PC-9 (cell line): ENCODE measurements at regions not wholly inside any gene's neighbourhood (a gene's known extent, or its start where the extent isn't known, plus 50 kb on each side); places are given as distances from the start of the nearest gene placed in this dataset.

Experiments
- BruUV-seq: library from RNA; stranded (reverse); fragments of 400-500 nt; replicated peaks from 2 replicates; lab custom pipeline; 2021; lab: Mats Ljungman, UMichigan
- CTCF ChIA-PET: fragments of 300-600 bp; sonication (Branson Sonifier 250); formaldehyde crosslinking; loops from one replicate; lab custom pipeline; 2022; ENCODE audit warnings: antibody characterized with exemption; lab: Charles Lee
- POLR2A ChIA-PET: fragments of 300-600 bp; sonication (Branson Sonifier 250); formaldehyde crosslinking; loops from one replicate; lab custom pipeline; 2022; ENCODE audit warnings: antibody characterized with exemption; ENCODE audit not compliant: unreplicated experiment; lab: Charles Lee
- DNase-seq, 2 experiments: peaks; one replicate each; pipeline versions ENCODE4 v3.0.0 to v3.0.0-alpha.2; 2015 to 2022; ENCODE audit warnings: mixed read lengths in 1 of 2
- H2AFZ ChIP-seq: fragments of 200-600 bp; sonication (generic); 2 replicates; pipeline ENCODE4 v1.8.1; 2017; ENCODE audit warnings: antibody characterized with exemption
- H3F3A ChIP-seq: fragments of 200-600 bp; sonication (generic); 2 replicates; pipeline ENCODE4 v1.8.1; 2017; ENCODE audit warnings: antibody characterized with exemption, mild to moderate bottlenecking, low read depth; ENCODE audit not compliant: insufficient read depth
- H3K27ac ChIP-seq: fragments of 200-600 bp; sonication (generic); 2 replicates; pipeline ENCODE4 v1.6.1; 2016; ENCODE audit warnings: mixed run types
- H3K27me3 ChIP-seq: fragments of 200-600 bp; sonication (generic); 2 replicates; pipeline ENCODE4 v1.6.1; 2016; ENCODE audit warnings: low read depth, mixed run types; ENCODE audit not compliant: insufficient read depth
- H3K36me3 ChIP-seq: fragments of 200-600 bp; sonication (generic); 2 replicates; pipeline ENCODE4 v1.6.1; 2016; ENCODE audit warnings: low read depth, mixed run types
- H3K4me1 ChIP-seq: fragments of 200-600 bp; sonication (generic); replicated peaks from 2 replicates; pipeline ENCODE4 v1.6.1; 2016; ENCODE audit warnings: mixed run types; ENCODE audit not compliant: insufficient read depth
- H3K4me2 ChIP-seq: fragments of 200-600 bp; sonication (generic); 2 replicates; pipeline ENCODE4 v1.6.1; 2017; ENCODE audit warnings: mixed run types
- H3K4me3 ChIP-seq: fragments of 200-600 bp; sonication (generic); 2 replicates; pipeline ENCODE4 v1.6.1; 2016; ENCODE audit warnings: mixed run types
- H3K79me2 ChIP-seq: fragments of 200-600 bp; sonication (generic); 2 replicates; pipeline ENCODE4 v1.6.1; 2017; ENCODE audit warnings: low read depth, mixed run types
- H3K9me2 ChIP-seq: fragments of 200-600 bp; sonication (generic); 2 replicates; pipeline ENCODE4 v1.8.1; 2017; ENCODE audit warnings: mild to moderate bottlenecking; ENCODE audit not compliant: insufficient read depth
- H3K9me3 ChIP-seq: fragments of 200-600 bp; sonication (generic); 2 replicates; pipeline ENCODE4 v1.8.1; 2016; ENCODE audit warnings: low read depth; ENCODE audit not compliant: insufficient read depth
- H4K20me1 ChIP-seq: fragments of 200-600 bp; sonication (generic); 2 replicates; pipeline ENCODE4 v1.8.1; 2017; ENCODE audit not compliant: insufficient read depth
- CTCF ChIP-seq: fragments of 200-600 bp; sonication (generic); conservative IDR thresholded peaks from 2 replicates; pipeline ENCODE4 v1.6.1; 2017; ENCODE audit warnings: mixed run types, antibody characterized with exemption, mild to moderate bottlenecking, moderate library complexity
- EZH2 ChIP-seq: fragments of 200-600 bp; sonication (generic); IDR thresholded peaks from 2 replicates; pipeline ENCODE4 v1.8.0; 2017; ENCODE audit warnings: antibody characterized with exemption, low read depth
- intact Hi-C: fragments of 100-400 bp; cut with micrococcal nuclease; formaldehyde crosslinking; loops from one replicate; pipeline ENCODE4 v1.10.0; 2022; ENCODE audit not compliant: unreplicated experiment

GRCh38 chr4:10289538-10289906, 167.7 kb downstream of the ZNF518B start:
- Histone ChIP-seq H3K4me1 (no peaks in the 10 kb centered on the region), H3K4me2 (no peak overlapping the region), H3K9me3 (no peaks in the 10 kb centered on the region), H3K9me2 (no peaks in the 10 kb centered on the region), H3K27me3 (no peaks in the 10 kb centered on the region), H3K36me3 (no peaks in the 10 kb centered on the region), H3K4me3 (no peak overlapping the region), H3F3A (no peaks in the 10 kb centered on the region), H3K79me2 (no peaks in the 10 kb centered on the region), H3K27ac (no peak overlapping the region), H2AFZ (no peak overlapping the region), H4K20me1 (no peaks in the 10 kb centered on the region)
- no peak for DNase-seq
- ChIA-PET POLR2A (no interaction called here), CTCF (no interaction called here)
- intact Hi-C loops = no loop called here
- no peak for TF ChIP-seq EZH2
- TF ChIP-seq CTCF = no peak
- no TSS peak for BruUV-seq

- no peak for DNase-seq
- H3K9me3 ChIP-seq = no peaks in the 10 kb centered on the region
Measured at GRCh38 chr4:10288830-10289537, 168.2 kb downstream of the ZNF518B start.

GRCh38 chr4:10285028-10285427, 168.4 kb upstream of the WDR1 start:
- intact Hi-C loops = no loop called here
- ChIA-PET POLR2A (no interaction called here), CTCF (no interaction called here)
- Histone ChIP-seq H3K36me3 (no peaks in the 10 kb centered on the region), H3K4me1 (no peaks in the 10 kb centered on the region), H4K20me1 (no peaks in the 10 kb centered on the region), H3K4me2 (no peak overlapping the region), H3K79me2 (no peaks in the 10 kb centered on the region), H3K9me3 (no peaks in the 10 kb centered on the region), H3F3A (no peaks in the 10 kb centered on the region), H3K27ac (no peak overlapping the region), H3K4me3 (no peak overlapping the region), H3K9me2 (no peaks in the 10 kb centered on the region), H3K27me3 (no peaks in the 10 kb centered on the region), H2AFZ (no peak overlapping the region)
- TF ChIP-seq EZH2 (no peak), CTCF (no peak)
- BruUV-seq = no TSS peak
- DNase-seq = no peak

More at GRCh38 chr4:10288830-10289537, 168.2 kb downstream of the ZNF518B start:
- Histone ChIP-seq H3K4me3 (no peak overlapping the region), H3K79me2 (no peaks in the 10 kb centered on the region), H3K27ac (no peak overlapping the region), H3K27me3 (no peaks in the 10 kb centered on the region), H3K4me2 (no peak overlapping the region), H3F3A (no peaks in the 10 kb centered on the region), H4K20me1 (no peaks in the 10 kb centered on the region), H3K4me1 (no peaks in the 10 kb centered on the region), H3K36me3 (no peaks in the 10 kb centered on the region), H3K9me2 (no peaks in the 10 kb centered on the region), H2AFZ (no peak overlapping the region)
- POLR2A ChIA-PET = no interaction called here
- no peak for TF ChIP-seq CTCF
- CTCF ChIA-PET = no interaction called here
- intact Hi-C loops = no loop called here
- no TSS peak for BruUV-seq
